ENCODE measurements at regions not wholly inside any gene's neighbourhood (a gene's known extent, or its start where the extent isn't known, plus 50 kb on each side); places are given as distances from the start of the nearest gene placed in this dataset.

GRCh38 chr20:43316271-43316670, 126.6 kb upstream of the PTPRT start:
- DNase-seq (ENCODE audit: low read depth in 2 of 2), result no peak

DNA sequence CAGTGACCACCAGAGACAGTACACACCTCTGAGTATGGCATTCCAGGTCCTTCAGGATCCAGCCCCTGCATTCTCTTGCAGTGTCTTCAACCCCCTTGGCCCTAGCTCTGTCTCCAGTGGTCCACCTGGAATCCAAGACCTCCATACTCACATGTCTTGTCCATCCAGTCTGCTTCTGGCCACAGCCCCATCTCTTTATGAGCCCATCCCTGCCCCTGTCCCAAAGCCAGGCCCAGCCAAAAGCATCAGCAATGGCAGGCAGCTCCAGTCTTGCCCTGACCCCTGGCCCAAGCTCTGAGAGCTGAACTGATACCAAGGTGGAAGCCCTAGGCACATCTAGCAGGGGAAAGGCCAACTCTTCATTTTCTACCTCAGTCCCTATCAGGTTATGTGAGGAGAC, 119.6 kb upstream of the PTPRT start:
- DNase-seq (ENCODE audit: low read depth in 2 of 2), result no peak

DNA sequence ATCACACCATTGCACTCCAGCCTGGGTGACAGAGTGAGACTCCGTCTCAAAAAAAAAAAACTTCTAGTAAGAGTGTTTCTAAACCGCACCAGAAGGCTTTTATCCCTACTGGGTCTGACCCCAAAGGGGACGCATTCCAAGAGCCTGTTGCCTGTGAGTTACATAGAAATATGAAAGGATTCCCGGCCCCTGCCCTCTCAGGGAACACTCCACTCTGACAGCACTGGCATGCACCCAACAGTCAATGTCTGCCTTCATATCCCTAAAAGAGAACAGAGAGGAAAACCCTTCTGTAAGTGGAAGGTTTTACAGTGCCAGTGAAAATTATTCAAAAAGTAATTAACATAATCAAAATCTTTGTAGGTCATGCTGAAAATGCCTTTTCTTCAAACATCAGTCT, 117.1 kb upstream of the PTPRT start:
- no peak for DNase-seq (ENCODE audit: low read depth in 2 of 2)

DNA sequence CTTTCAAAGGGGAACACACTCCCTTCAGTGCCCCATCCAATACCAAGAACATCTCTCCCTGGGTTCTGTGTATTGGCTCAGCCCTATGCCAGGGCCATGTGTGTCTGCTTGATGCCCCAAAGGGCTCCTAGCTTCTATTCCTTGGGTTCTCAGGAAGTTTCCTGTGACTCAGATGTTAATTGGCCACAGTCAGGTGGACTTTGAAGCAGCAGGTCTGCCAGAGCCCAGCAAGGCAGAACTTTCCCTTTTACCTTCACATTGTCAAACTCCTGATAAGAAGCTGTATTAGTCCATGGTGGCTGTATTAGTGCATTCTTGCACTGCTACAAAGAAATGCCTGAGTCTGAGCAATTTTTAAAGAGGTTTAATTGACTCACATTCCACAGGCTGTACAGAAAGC, 116.0 kb upstream of the PTPRT start:
- no peak for DNase-seq (ENCODE audit: low read depth in 2 of 2)

- DNase-seq (ENCODE audit: low read depth in 2 of 2), result no peak
These were observed 114.9 kb upstream of the PTPRT start for GRCh38 chr20:43304598-43304997.

DNA sequence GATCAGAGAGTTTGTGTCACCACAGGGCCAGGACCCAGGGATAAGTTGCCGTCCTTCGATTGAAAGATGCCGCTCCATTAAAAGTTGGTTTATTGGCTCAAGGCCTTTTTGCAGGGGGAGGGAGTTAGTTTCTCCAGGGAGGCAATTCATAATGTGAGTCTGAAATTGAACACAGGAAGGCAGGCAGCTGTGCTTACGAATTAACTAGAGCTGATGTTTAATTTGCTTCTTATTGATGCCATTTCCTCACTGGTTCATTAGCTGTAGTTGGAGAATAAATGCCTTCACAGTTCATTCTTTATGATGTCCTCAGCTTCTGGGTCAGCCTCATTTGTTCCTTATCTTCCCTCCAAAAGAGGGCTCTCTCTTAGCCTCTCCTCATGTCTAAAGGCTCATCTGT, 113.2 kb upstream of the PTPRT start:
- no peak for DNase-seq (ENCODE audit: low read depth in 2 of 2)

- no peak for DNase-seq (ENCODE audit: low read depth in 2 of 2)
These were observed 111.2 kb upstream of the PTPRT start for GRCh38 chr20:43300901-43301300.

DNA sequence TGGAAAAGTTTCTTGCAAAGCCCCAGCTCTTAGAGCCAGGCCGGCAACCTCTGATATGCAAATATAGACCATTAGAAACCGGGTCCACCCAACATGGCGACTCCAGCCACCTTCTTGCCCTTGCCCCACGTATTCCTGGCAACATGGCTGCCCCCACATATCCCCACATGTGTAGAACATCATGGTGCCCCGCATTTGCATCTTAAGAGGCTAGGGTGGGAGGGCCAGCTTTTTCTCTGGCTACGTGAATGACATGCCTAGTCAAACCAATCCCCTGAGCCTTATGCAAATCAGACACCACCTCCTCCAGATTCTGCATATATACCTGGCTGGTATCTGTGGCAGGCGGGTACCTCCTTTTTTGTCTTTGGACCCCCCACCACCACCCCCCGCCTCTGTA, 106.1 kb upstream of the PTPRT start:
- no peak for DNase-seq (ENCODE audit: low read depth in 2 of 2)

- DNase-seq (ENCODE audit: low read depth in 2 of 2), result no peak
These were observed 105.6 kb upstream of the PTPRT start for GRCh38 chr20:43295263-43295662.

DNA sequence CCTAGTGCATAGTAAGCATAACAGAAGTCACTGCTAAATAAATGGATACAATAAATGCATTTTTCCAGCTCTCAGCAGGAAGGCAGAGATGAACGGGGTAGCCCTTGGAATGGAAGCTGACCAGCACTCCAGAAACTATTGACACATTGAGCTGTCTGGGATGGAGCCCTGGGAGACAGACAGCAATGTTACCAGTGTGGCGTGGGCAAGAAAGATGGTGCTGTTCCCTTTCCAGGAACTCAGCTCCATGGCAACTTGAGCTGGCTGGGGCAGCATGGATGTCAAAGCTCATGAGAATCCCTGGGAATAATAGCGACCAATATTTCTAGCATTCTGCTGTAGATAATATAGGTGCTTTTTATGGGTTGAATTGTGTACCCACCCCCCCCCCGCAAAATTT, 104.3 kb upstream of the PTPRT start:
- DNase-seq (ENCODE audit: low read depth in 2 of 2), result no peak

DNA sequence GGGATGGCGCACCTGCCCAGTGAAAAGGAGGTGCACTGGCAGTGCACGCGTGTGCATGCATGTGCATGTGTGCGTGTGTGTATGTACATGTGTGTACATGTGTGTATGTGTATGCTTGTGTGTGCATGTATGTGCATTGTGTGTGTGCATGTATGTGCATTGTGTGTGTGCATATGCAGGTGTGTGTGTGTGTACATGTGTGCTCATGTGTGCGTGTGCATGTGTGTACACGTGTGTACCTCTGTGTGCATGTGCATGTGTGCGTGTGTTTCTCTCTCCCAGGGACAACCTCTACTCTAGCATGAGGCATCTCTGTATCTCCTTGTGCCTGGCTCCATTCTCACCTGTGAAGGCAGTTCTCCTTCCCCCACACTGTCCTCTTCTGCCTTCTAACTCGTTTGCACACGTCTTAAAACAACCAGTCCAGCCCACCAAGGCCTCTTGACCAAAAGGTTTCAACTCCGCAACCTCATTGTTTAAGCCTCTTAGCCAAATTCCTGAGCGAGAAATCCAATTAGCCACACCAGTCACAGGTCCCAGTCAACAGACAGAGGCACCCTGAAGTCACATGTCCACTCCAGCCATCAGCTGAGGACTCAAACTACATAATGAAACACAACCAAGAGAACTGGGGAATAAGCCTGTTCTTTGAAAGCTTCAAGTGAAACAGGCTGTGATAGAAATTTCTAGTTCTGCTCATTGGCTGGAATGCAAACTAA, 103.5 kb upstream of the PTPRT start:
- no peak for DNase-seq (ENCODE audit: low read depth in 2 of 2)

GRCh38 chr20:43292222-43292621, 102.5 kb upstream of the PTPRT start:
- no peak for DNase-seq (ENCODE audit: low read depth in 2 of 2)

GRCh38 chr20:43287637-43288036, 97.9 kb upstream of the PTPRT start:
- no peak for DNase-seq (ENCODE audit: low read depth in 2 of 2)

- no peak for DNase-seq (ENCODE audit: low read depth in 2 of 2)
These were observed 95.5 kb upstream of the PTPRT start for GRCh38 chr20:43285170-43285569.

GRCh38 chr20:43284486-43284885, 94.8 kb upstream of the PTPRT start:
- no peak for DNase-seq (ENCODE audit: low read depth in 2 of 2)

DNA sequence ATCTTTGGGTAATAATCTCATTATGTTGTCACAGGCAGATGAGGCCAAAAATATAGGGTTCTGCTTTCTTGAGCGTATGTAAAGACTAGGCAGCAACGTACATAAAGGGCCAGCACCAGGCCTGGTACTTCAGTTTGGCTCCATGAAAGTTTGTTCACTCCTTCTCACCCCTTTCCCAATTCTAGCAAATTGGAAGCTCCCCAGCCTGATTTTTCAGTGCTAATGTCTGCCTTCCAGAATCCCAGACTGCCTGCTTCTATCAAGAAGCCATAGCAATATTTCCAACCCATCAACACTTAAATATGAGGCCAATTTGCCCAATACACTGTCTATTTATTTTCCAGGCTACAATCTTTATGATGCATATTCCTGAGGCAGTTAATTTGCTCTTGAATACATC, 93.4 kb upstream of the PTPRT start:
- DNase-seq (ENCODE audit: low read depth in 2 of 2), result no peak

- DNase-seq (ENCODE audit: low read depth in 2 of 2), result no peak
These were observed 82.3 kb upstream of the PTPRT start for GRCh38 chr20:43271980-43272379.

- DNase-seq (ENCODE audit: low read depth in 2 of 2), result no peak
These were observed 75.7 kb upstream of the PTPRT start for GRCh38 chr20:43265449-43265848.

DNA sequence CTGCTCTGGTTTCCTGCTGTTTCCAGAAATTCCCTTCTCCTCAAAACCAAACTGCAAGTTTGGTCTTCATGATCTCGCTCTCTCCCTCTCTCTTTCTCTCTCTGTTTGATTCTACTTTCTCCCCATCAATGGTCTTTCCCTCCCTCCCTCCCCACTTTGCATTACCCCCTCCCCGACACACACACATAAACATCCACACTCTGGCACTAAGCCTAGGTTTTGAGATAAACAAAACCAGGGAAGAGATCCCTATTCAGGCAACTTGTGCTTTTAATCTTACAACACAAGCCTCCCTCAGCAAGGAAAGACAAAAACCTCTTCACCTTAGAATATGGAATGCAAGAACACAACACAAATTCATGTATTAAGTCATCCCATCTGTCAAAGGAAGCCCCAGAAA, 73.5 kb upstream of the PTPRT start:
- no peak for DNase-seq (ENCODE audit: low read depth in 2 of 2)

- DNase-seq (ENCODE audit: low read depth in 2 of 2), result no peak
These were observed 72.6 kb upstream of the PTPRT start for GRCh38 chr20:43262341-43262740.

GRCh38 chr20:43255877-43256276, 66.2 kb upstream of the PTPRT start:
- no peak for DNase-seq (ENCODE audit: low read depth in 2 of 2)

DNA sequence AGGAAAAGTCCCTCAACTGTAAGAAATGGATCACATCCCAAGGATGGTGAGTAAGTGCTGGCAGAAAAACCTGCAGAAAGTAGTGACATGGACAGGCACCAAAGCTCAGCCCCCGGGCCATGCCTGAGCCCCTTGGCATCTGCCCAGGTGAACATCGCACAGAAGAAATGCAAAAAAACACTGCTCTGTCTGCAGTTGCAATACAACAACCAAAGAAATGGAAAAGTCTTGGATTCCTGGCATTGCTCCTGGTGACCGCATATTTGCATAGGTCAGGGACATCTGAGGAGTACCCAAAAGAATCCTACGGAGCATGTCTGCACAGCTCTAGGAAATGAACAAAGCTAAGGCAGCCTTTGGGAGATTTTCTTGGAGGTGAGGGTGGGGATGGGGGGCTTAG, 63.1 kb upstream of the PTPRT start:
- DNase-seq (ENCODE audit: low read depth in 2 of 2), result no peak

GRCh38 chr20:43248341-43248740, 58.6 kb upstream of the PTPRT start:
- no peak for DNase-seq (ENCODE audit: low read depth in 2 of 2)

DNA sequence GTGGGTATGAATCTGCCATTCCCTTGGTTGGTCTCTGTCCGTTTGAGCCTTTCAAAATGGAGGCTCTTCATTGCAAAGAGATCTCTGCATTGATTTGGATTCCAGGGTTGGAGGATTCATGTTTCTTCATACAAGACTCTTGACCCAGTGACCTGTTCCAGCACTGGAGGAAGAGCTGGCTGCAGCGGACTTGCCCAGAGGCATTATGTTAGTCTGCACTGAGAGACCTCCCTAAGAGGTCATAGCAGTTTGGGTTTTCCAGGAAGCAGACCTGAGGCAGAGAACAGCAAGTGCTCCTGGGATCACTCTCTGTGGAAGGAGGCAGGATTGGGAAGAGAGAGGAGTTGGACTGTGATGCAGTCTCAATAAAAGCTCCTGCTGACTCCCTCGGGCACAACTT, 57.7 kb upstream of the PTPRT start:
- DNase-seq (ENCODE audit: low read depth in 2 of 2), result no peak

Measured in fibroblast of skin of left biceps (primary cell).